Right lobe of liver (tissue), 6 donors: ENCODE measurements at regions not wholly inside any gene's neighbourhood (a gene's known extent, or its start where the extent isn't known, plus 50 kb on each side); places are given as distances from the start of the nearest gene placed in this dataset.

Experiments used
- ATAC-seq, 4 donors: fragments of 200-7000 bp; cut with Tn5 transposase; one replicate each; pipeline ENCODE4 v1.9.1; 2020; ENCODE audit warnings: mild to moderate bottlenecking in 4 of 4, moderate library complexity in 4 of 4
- DNase-seq, 3 donors: peaks; one replicate each; pipeline ENCODE4 v3.0.0-alpha.2; 2020
- H3K27ac ChIP-seq, 3 donors: fragments of 200-600 bp; one replicate each; pipeline ENCODE4 v1.8.0; 2022
- H3K27me3 ChIP-seq, 2 donors: fragments of 200-600 bp; one replicate each; pipeline ENCODE4 v1.8.0; 2022
- H3K36me3 ChIP-seq, 4 donors: fragments of 200-600 bp; sonication (generic) in 1 of 4; one replicate each; pipeline versions ENCODE4 v1.5.1 to v1.8.0; 2017 to 2022; ENCODE audit warnings: control low read depth in 1 of 4
- H3K4me1 ChIP-seq, 4 donors: fragments of 200-600 bp; sonication (generic) in 1 of 4; one replicate each; pipeline versions ENCODE4 v1.5.1 to v1.8.0; 2017 to 2022; ENCODE audit warnings: control low read depth in 1 of 4
- H3K4me3 ChIP-seq, 3 donors: fragments of 200-600 bp; one replicate each; pipeline ENCODE4 v1.8.0; 2022
- H3K9me3 ChIP-seq, 4 donors: fragments of 200-600 bp; sonication (generic) in 1 of 4; one replicate each; pipeline versions ENCODE4 v1.5.1 to v1.8.0; 2017 to 2022; ENCODE audit warnings: control low read depth in 1 of 4
- CTCF ChIP-seq, 4 donors: fragments of 200-600 bp in 3 of 4; fragments of 450-650 bp in 1 of 4; IDR thresholded peaks; one replicate each; pipeline versions ENCODE4 v1.5.1 to v1.8.0; 2016 to 2022; ENCODE audit warnings: antibody characterized with exemption in 4 of 4, mild to moderate bottlenecking in 2 of 4
- POLR2A ChIP-seq: fragments of 450-650 bp; IDR thresholded peaks from one replicate; pipeline ENCODE4 v1.6.1; 2017; ENCODE audit warnings: antibody characterized with exemption, mild to moderate bottlenecking
- WGBS: methylation state at CpG from one replicate; pipeline ENCODE4 v1.1.6; 2018; ENCODE audit warnings: low coverage, low lambda C conversion rate; ENCODE audit not compliant: insufficient coverage; ENCODE audit errors: missing lambda C conversion rate; 5-methylcytosine and 5-hydroxymethylcytosine counted together
- intact Hi-C, 2 donors: fragments of 100-400 bp; cut with DNase I; formaldehyde crosslinking; loops; one replicate each; pipeline versions ENCODE4 v1.11.2 to v1.14.1; 2022
- donor health status: DM: no; HTN: yes; CAD: no.
- donor health status: DM: no; HTN: no; CAD: no.
- donor health status: DM: no; HTN: no; CAD: no.
- donor health status: DM: no; HTN: yes; CAD: no.
- donor health status: DM: no; HTN: yes; CAD: no.

GRCh38 chr1:30600258-30600657 is 123.1 kb downstream of the MATN1 start:
- no peak for ATAC-seq
- H3K27ac ChIP-seq = no peak overlapping the region
- no peak for DNase-seq
- no peaks in the 10 kb centered on the region for H3K4me1 ChIP-seq
- TF ChIP-seq CTCF (IDR thresholded peaks at IDR 0.05) (no peak), POLR2A (no peak)
- no peaks in the 10 kb centered on the region for H3K36me3 ChIP-seq
- WGBS = 67% methylated on average over 1 of the region's 9 CpGs
- no peaks in the 10 kb centered on the region for H3K9me3 ChIP-seq
- no peak overlapping the region for H3K4me3 ChIP-seq
- intact Hi-C loops = no loop called here
- no peaks in the 10 kb centered on the region for H3K27me3 ChIP-seq

- Histone ChIP-seq H3K4me3 (no peak overlapping the region), H3K36me3 (no peaks in the 10 kb centered on the region), H3K27ac (no peak overlapping the region), H3K27me3 (no peaks in the 10 kb centered on the region), H3K4me1 (no peaks in the 10 kb centered on the region), H3K9me3 (no peaks in the 10 kb centered on the region)
- ATAC-seq (no peak), DNase-seq (no peak)
- WGBS = no CpG with 5 or more reads among the region's 5 CpGs
- TF ChIP-seq CTCF (IDR thresholded peaks at IDR 0.05) = no peak
- no peak for TF ChIP-seq POLR2A
- intact Hi-C loops = no loop called here
Measured at GRCh38 chr1:30599721-30600120, 123.7 kb downstream of the MATN1 start.

- Histone ChIP-seq H3K9me3 (no peaks in the 10 kb centered on the region), H3K27ac (no peak overlapping the region), H3K27me3 (no peaks in the 10 kb centered on the region), H3K4me1 (no peaks in the 10 kb centered on the region), H3K36me3 (no peaks in the 10 kb centered on the region), H3K4me3 (no peak overlapping the region)
- ATAC-seq = no peak
- intact Hi-C loops = no loop called here
- WGBS = 76% methylated on average over 2 of the region's 4 CpGs
- DNase-seq = no peak
- TF ChIP-seq CTCF (IDR thresholded peaks at IDR 0.05) = no peak
- no peak for TF ChIP-seq POLR2A
Measured at GRCh38 chr1:30598571-30599114, 124.7 kb downstream of the MATN1 start.

- Histone ChIP-seq H3K4me1 (no peaks in the 10 kb centered on the region), H3K27ac (no peak overlapping the region), H3K27me3 (no peaks in the 10 kb centered on the region), H3K9me3 (no peaks in the 10 kb centered on the region), H3K4me3 (no peak overlapping the region), H3K36me3 (no peaks in the 10 kb centered on the region)
- ATAC-seq (no peak), DNase-seq (no peak)
- TF ChIP-seq POLR2A (no peak), CTCF (IDR thresholded peaks at IDR 0.05) (no peak)
- intact Hi-C loops = no loop called here
- 49% methylated on average over 6 of the region's 6 CpGs for WGBS
Measured at GRCh38 chr1:30597711-30598110, 125.7 kb downstream of the MATN1 start.

- TF ChIP-seq POLR2A (no peak), CTCF (IDR thresholded peaks at IDR 0.05) (no peak)
- H3K4me1 ChIP-seq = no peaks in the 10 kb centered on the region
- ATAC-seq (no peak), DNase-seq (no peak)
- WGBS = 64% methylated on average over 3 of the region's 6 CpGs
- no peaks in the 10 kb centered on the region for H3K9me3 ChIP-seq
- intact Hi-C loops = no loop called here
- H3K36me3 ChIP-seq = no peaks in the 10 kb centered on the region
- H3K27ac ChIP-seq = no peak overlapping the region
- no peak overlapping the region for H3K4me3 ChIP-seq
- no peaks in the 10 kb centered on the region for H3K27me3 ChIP-seq
Measured at GRCh38 chr1:30596891-30597290, 126.5 kb downstream of the MATN1 start.
